ENCODE measurements at regions not wholly inside any gene's neighbourhood (a gene's known extent, or its start where the extent isn't known, plus 50 kb on each side); places are given as distances from the start of the nearest gene placed in this dataset.

DNA sequence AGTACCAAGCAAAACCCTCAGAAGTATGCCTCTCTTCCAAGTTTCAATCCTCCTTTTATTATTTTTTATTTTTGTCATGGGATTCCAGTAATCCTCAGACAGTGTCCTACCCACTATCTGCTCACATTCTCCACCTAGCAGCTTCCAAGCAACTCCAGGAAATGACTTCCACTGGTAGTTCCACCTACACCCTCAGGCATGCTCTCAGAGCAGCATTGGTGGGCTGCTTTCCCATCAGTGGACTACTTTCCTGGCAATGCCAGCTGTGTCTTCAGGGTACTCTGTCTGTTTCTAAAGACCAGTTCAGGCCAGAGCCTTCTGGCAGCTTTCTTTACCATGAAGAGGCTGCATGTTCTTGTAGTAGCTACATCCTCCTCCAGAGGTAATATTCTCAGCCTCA lies 244.0 kb downstream of the HGF start:
- H4K20me1 ChIP-seq (replicated peaks in 1 of 2; ENCODE audit: control insufficient read depth in 1 of 2, insufficient read depth in 2 of 2, low read length in 2 of 2), result no peaks in the 10 kb centered on the region
- no peak overlapping the region for H2BK12ac ChIP-seq (ENCODE audit: low read depth, low read length)
- no peak overlapping the region for H3K56ac ChIP-seq (replicated peaks; ENCODE audit: insufficient read length, low read depth, low read length)
- DNase-seq (ENCODE audit: low read depth in 1 of 2, low spot score in 2 of 2) (no peak), FAIRE-seq (no peak)
- no peak overlapping the region for H2BK15ac ChIP-seq (ENCODE audit: low read length)
- H2BK20ac ChIP-seq (ENCODE audit: low read length), result no peak overlapping the region
- no peaks in the 10 kb centered on the region for H3K4me1 ChIP-seq (replicated peaks in 1 of 4; ENCODE audit: control insufficient read depth in 3 of 4, insufficient read depth in 4 of 4, low read length in 3 of 4)
- no peak overlapping the region for H3K14ac ChIP-seq (ENCODE audit: insufficient read length)
- peak overlapping the region; percentile 78; the same call in 1 of the 2 replicates for H2AFZ ChIP-seq (ENCODE audit: low read length)
- H3K27me3 ChIP-seq (replicated peaks in 1 of 4; ENCODE audit: control insufficient read depth in 3 of 4, extremely low read depth in 1 of 4, insufficient read depth in 3 of 4, low read length in 3 of 4), result no peaks in the 10 kb centered on the region
- H3K9me3 ChIP-seq (ENCODE audit: insufficient read depth in 2 of 2, low read depth in 1 of 2, low read length in 1 of 2), result no peaks in the 10 kb centered on the region
- CTCF ChIA-PET (ENCODE audit: partially characterized antibody), result interaction anchor here (0.9 to 1.7 kb wide), 2 partner anchors 26 to 147 kb away, joined by 4 read pairs; no protein-coding TSS in a partner anchor
- no peak for TF ChIP-seq RXRA (IDR thresholded peaks at IDR 0.05; ENCODE audit: insufficient read depth, low read depth, low read length)
- no peak for TF ChIP-seq GABPA (IDR thresholded peaks at IDR 0.05; ENCODE audit: borderline replicate concordance, insufficient read depth, low read length)
- TF ChIP-seq TCF12 (IDR thresholded peaks at IDR 0.05; ENCODE audit: low read depth, low read length), result no peak
- no peak for TF ChIP-seq EP300 (IDR thresholded peaks at IDR 0.05; ENCODE audit: borderline replicate concordance in 1 of 2, low read depth in 2 of 2, low read length in 2 of 2)
- TF ChIP-seq, protein P1, sequence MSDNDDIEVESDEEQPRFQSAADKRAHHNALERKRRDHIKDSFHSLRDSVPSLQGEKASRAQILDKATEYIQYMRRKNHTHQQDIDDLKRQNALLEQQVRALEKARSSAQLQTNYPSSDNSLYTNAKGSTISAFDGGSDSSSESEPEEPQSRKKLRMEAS (IDR thresholded peaks at IDR 0.05), result no peak
- TF ChIP-seq CREB1 (IDR thresholded peaks at IDR 0.05), result no peak
- TF ChIP-seq HDAC6 (IDR thresholded peaks at IDR 0.05; ENCODE audit: low read depth, low read length), result no peak
- no peak for TF ChIP-seq CTBP2 (IDR thresholded peaks at IDR 0.05; ENCODE audit: borderline replicate concordance, insufficient read depth, insufficient read length, low read length)
- no peak for TF ChIP-seq FOSL1 (IDR thresholded peaks at IDR 0.05; ENCODE audit: insufficient read depth, low read depth, low read length)
- TF ChIP-seq SIN3A (conservative IDR thresholded peaks at IDR 0.05 in 1 of 2, IDR thresholded peaks at IDR 0.05 in 1 of 2; ENCODE audit: low read depth in 1 of 2, low read length in 2 of 2), result no peak
- TF ChIP-seq YY1 (IDR thresholded peaks at IDR 0.05; ENCODE audit: low read depth, low read length), result no peak
- no peak for TF ChIP-seq KDM1A (IDR thresholded peaks at IDR 0.05; ENCODE audit: borderline replicate concordance, low read length)
- no peak for TF ChIP-seq BACH1 (IDR thresholded peaks at IDR 0.05; ENCODE audit: low read length)
- H3K27ac ChIP-seq (ENCODE audit: low read depth, low read length), result no peak overlapping the region
- no peak overlapping the region for H4K91ac ChIP-seq (replicated peaks; ENCODE audit: insufficient read length, low read length)
- no peak overlapping the region for H2BK120ac ChIP-seq (replicated peaks; ENCODE audit: low read depth, low read length)
- H3K23ac ChIP-seq (ENCODE audit: insufficient read length), result no peak overlapping the region
- no peaks in the 10 kb centered on the region for H3K79me2 ChIP-seq (ENCODE audit: control insufficient read depth in 1 of 2, insufficient read depth in 2 of 2, low read length in 2 of 2)
- H3K36me3 ChIP-seq (ENCODE audit: control insufficient read depth in 2 of 4, insufficient read depth in 4 of 4, low read length in 3 of 4), result no peaks in the 10 kb centered on the region
- POLR2A ChIA-PET (ENCODE audit: partially characterized antibody), result no interaction called here
- H3K4me3 ChIP-seq (ENCODE audit: extremely low read depth in 1 of 4, insufficient read depth in 2 of 4, low read depth in 3 of 4, low read length in 4 of 4), result no peak overlapping the region
- no peak overlapping the region for H3K4me2 ChIP-seq (ENCODE audit: insufficient read depth in 1 of 2, low read depth in 2 of 2, low read length in 2 of 2)
- H3K79me1 ChIP-seq (ENCODE audit: low read depth, low read length), result no peaks in the 10 kb centered on the region
- no peak overlapping the region for H3K9ac ChIP-seq (replicated peaks in 1 of 4; ENCODE audit: extremely low read depth in 1 of 4, low read depth in 3 of 4, low read length in 3 of 4)
- no peaks in the 10 kb centered on the region for H3K23me2 ChIP-seq (ENCODE audit: low read depth, low read length)
- H3K18ac ChIP-seq (ENCODE audit: extremely low read depth, low read length), result no peak overlapping the region
- no peak overlapping the region for H2BK5ac ChIP-seq (ENCODE audit: low read depth, low read length)
- H4K8ac ChIP-seq (ENCODE audit: extremely low read depth, insufficient read depth, low read length), result no peak overlapping the region
- no peak overlapping the region for H3K4ac ChIP-seq (replicated peaks; ENCODE audit: insufficient read length, low read depth, low read length)
- H4K5ac ChIP-seq (ENCODE audit: insufficient read length, low read depth, low read length), result no peak overlapping the region
- H2AK5ac ChIP-seq (ENCODE audit: low read depth, low read length), result no peak overlapping the region
